ENCODE measurements at regions not wholly inside any gene's neighbourhood (a gene's known extent, or its start where the extent isn't known, plus 50 kb on each side); places are given as distances from the start of the nearest gene placed in this dataset.

GRCh38 chr20:54389596-54390280 is 85.7 kb upstream of the DOK5 start:
- Histone ChIP-seq H3K27me3 (replicated peaks in 1 of 4; ENCODE audit: control extremely low read depth in 1 of 4, control insufficient read depth in 3 of 4, insufficient read depth in 4 of 4, low read length in 3 of 4) (no peaks in the 10 kb centered on the region), H3K79me2 (ENCODE audit: control insufficient read depth, insufficient read depth, low read length) (no peaks in the 10 kb centered on the region), H4K20me1 (ENCODE audit: control insufficient read depth, insufficient read depth, low read length, poor library complexity, severe bottlenecking) (no peaks in the 10 kb centered on the region), H3K4me3 (ENCODE audit: control extremely low read depth in 1 of 5, extremely low read depth in 1 of 5, insufficient read depth in 1 of 5, low read depth in 2 of 5, low read length in 4 of 5) (no peak overlapping the region), H3K9me3 (ENCODE audit: control extremely low read depth in 1 of 3, control insufficient read depth in 2 of 3, insufficient read depth in 1 of 3, low read length in 2 of 3) (no peaks in the 10 kb centered on the region), H3K4me2 (replicated peaks; ENCODE audit: low read depth, low read length, poor library complexity, severe bottlenecking) (no peak overlapping the region), H3K9ac (ENCODE audit: low read length) (no peak overlapping the region), H3K27ac (ENCODE audit: low read length in 2 of 2) (no peak overlapping the region), H3K4me1 (ENCODE audit: control insufficient read depth in 2 of 2, insufficient read depth in 2 of 2, low read length in 2 of 2) (no peaks in the 10 kb centered on the region), H3K36me3 (replicated peaks in 1 of 2; ENCODE audit: control extremely low read depth in 1 of 2, control insufficient read depth in 1 of 2, extremely low read depth in 1 of 2, insufficient read depth in 2 of 2, low read length in 1 of 2) (no peaks in the 10 kb centered on the region), H2AFZ (ENCODE audit: insufficient read depth, low read depth, low read length, poor library complexity, severe bottlenecking) (no peak overlapping the region)
- ChIA-PET POLR2A (no interaction called here), CTCF (no interaction called here)
- Mint-ChIP-seq H3K27ac (no peak overlapping the region), H3K4me3 (no peak overlapping the region), H3K9me3 (ENCODE audit: insufficient read depth) (no peaks in the 10 kb centered on the region), H3K4me1 (no peaks in the 10 kb centered on the region), H3K27me3 (peaks cover 4% of the 10 kb centered on the region)
- no peak for DNase-seq
- ATAC-seq (ENCODE audit: low read depth), result no peak
- intact Hi-C loops (cut with micrococcal nuclease), result no loop called here
- WGBS (ENCODE audit: insufficient coverage), result 93% methylated on average over 3 of the region's 9 CpGs
- TF ChIP-seq EZH2 (IDR thresholded peaks at IDR 0.05; ENCODE audit: borderline replicate concordance, insufficient read depth, low read depth, low read length, poor library complexity, severe bottlenecking), result no peak
- TF ChIP-seq CTCF (IDR thresholded peaks at IDR 0.05), result no peak

- H3K9me3 Mint-ChIP-seq (ENCODE audit: insufficient read depth), result no peaks in the 10 kb centered on the region
- Histone ChIP-seq H3K9ac (ENCODE audit: low read length) (no peak overlapping the region), H3K4me1 (ENCODE audit: control insufficient read depth in 2 of 2, insufficient read depth in 2 of 2, low read length in 2 of 2) (no peaks in the 10 kb centered on the region), H2AFZ (ENCODE audit: insufficient read depth, low read depth, low read length, poor library complexity, severe bottlenecking) (no peak overlapping the region), H3K4me3 (ENCODE audit: control extremely low read depth in 1 of 5, extremely low read depth in 1 of 5, insufficient read depth in 1 of 5, low read depth in 2 of 5, low read length in 4 of 5) (no peak overlapping the region), H3K4me2 (replicated peaks; ENCODE audit: low read depth, low read length, poor library complexity, severe bottlenecking) (no peak overlapping the region), H3K79me2 (ENCODE audit: control insufficient read depth, insufficient read depth, low read length) (no peaks in the 10 kb centered on the region), H4K20me1 (ENCODE audit: control insufficient read depth, insufficient read depth, low read length, poor library complexity, severe bottlenecking) (no peaks in the 10 kb centered on the region), H3K36me3 (replicated peaks in 1 of 2; ENCODE audit: control extremely low read depth in 1 of 2, control insufficient read depth in 1 of 2, extremely low read depth in 1 of 2, insufficient read depth in 2 of 2, low read length in 1 of 2) (no peaks in the 10 kb centered on the region), H3K27ac (ENCODE audit: low read length in 2 of 2) (no peak overlapping the region), H3K27me3 (replicated peaks in 1 of 4; ENCODE audit: control extremely low read depth in 1 of 4, control insufficient read depth in 3 of 4, insufficient read depth in 4 of 4, low read length in 3 of 4) (no peaks in the 10 kb centered on the region), H3K9me3 (ENCODE audit: control extremely low read depth in 1 of 3, control insufficient read depth in 2 of 3, insufficient read depth in 1 of 3, low read length in 2 of 3) (no peaks in the 10 kb centered on the region)
- no peaks in the 10 kb centered on the region for H3K27me3 Mint-ChIP-seq
- ChIA-PET POLR2A (no interaction called here), CTCF (no interaction called here)
- no peak for TF ChIP-seq CTCF (IDR thresholded peaks at IDR 0.05)
- TF ChIP-seq EZH2 (IDR thresholded peaks at IDR 0.05; ENCODE audit: borderline replicate concordance, insufficient read depth, low read depth, low read length, poor library complexity, severe bottlenecking), result no peak
- DNase-seq (no peak), ATAC-seq (ENCODE audit: low read depth) (no peak)
- no peak overlapping the region for H3K4me3 Mint-ChIP-seq
- intact Hi-C loops (cut with micrococcal nuclease), result no loop called here
- 100% methylated on average over 2 of the region's 3 CpGs for WGBS (ENCODE audit: insufficient coverage)
- no peaks in the 10 kb centered on the region for H3K4me1 Mint-ChIP-seq
- no peak overlapping the region for H3K27ac Mint-ChIP-seq
These were observed 77.9 kb upstream of the DOK5 start for GRCh38 chr20:54397292-54398140.

Measured in B cell (primary cell).